HepG2 (cell line): ENCODE measurements at regions not wholly inside any gene's neighbourhood (a gene's known extent, or its start where the extent isn't known, plus 50 kb on each side); places are given as distances from the start of the nearest gene placed in this dataset.

Experiments
- ATAC-seq: fragments of 200-7000 bp; cut with Tn5 transposase; 3 replicates; pipeline ENCODE4 v1.9.1; 2020; ENCODE audit warnings: mild to moderate bottlenecking, moderate library complexity
- BruUV-seq: library from RNA; stranded (reverse); fragments of 400-500 nt; replicated peaks from 2 replicates; lab custom pipeline; 2021; lab: Mats Ljungman, UMichigan
- CTCF ChIA-PET: fragments of 300-600 bp; formaldehyde crosslinking; extraction: SDS; loops from one replicate; lab custom pipeline; 2021; ENCODE audit warnings: low total read pairs, inconsistent platforms, low intra/inter-chr PET ratio; lab: Yijun Ruan, JAX
- POLR2A ChIA-PET: fragments of 350-600 bp; sonication (Branson Sonifier 250); formaldehyde crosslinking; loops from one replicate; lab custom pipeline; 2020; ENCODE audit warnings: antibody characterized with exemption, inconsistent platforms; lab: Yijun Ruan, JAX
- DNase-seq: peaks from one replicate; pipeline ENCODE4 v3.0.0-alpha.2; 2015; ENCODE audit warnings: low spot score
- FAIRE-seq: peaks from 3 replicates; lab custom pipeline; 2011; peaks lifted over from hg19 to GRCh38; lab: Jason Lieb, UNC
- H2AFZ ChIP-seq: one replicate; pipeline ENCODE4 v1.6.1; 2011; ENCODE audit warnings: low read length, inconsistent platforms
- H3K27ac ChIP-seq: fragments of 300-600 bp; 3 replicates; pipeline ENCODE4 v1.8.0; 2011; ENCODE audit warnings: mixed run types, mild to moderate bottlenecking, mixed read lengths, low read length, inconsistent platforms; ENCODE audit not compliant: insufficient read depth; ENCODE audit errors: extremely low read length
- H3K27me3 ChIP-seq, 2 experiments: fragments of 200-600 bp in 1 of 2; 2 replicates in 1 of 2; 3 replicates in 1 of 2; pipeline versions ENCODE4 v1.6.0 to v1.8.0; 2011; ENCODE audit warnings: low read length in 2 of 2, mild to moderate bottlenecking in 2 of 2, moderate library complexity in 2 of 2, inconsistent platforms in 1 of 2; ENCODE audit not compliant: insufficient read depth in 2 of 2, control insufficient read depth in 1 of 2
- H3K36me3 ChIP-seq, 2 experiments: fragments of 200-600 bp in 1 of 2; replicated peaks in 1 of 2; 2 replicates in 1 of 2; 3 replicates in 1 of 2; pipeline versions ENCODE4 v1.5.1 to v1.8.0; 2011; ENCODE audit warnings: low read length in 2 of 2, inconsistent platforms in 1 of 2; ENCODE audit not compliant: insufficient read depth in 2 of 2, control insufficient read depth in 1 of 2
- H3K4me1 ChIP-seq: 2 replicates; pipeline ENCODE4 v1.5.1; 2012; ENCODE audit warnings: low read length, inconsistent platforms; ENCODE audit not compliant: insufficient read depth
- H3K4me2 ChIP-seq: 2 replicates; pipeline ENCODE4 v1.6.0; 2011; ENCODE audit warnings: low read depth, low read length, inconsistent platforms
- H3K4me3 ChIP-seq, 3 experiments: fragments of 200-600 bp in 1 of 3; sonication (generic), shearing (Covaris generic) in 1 of 3; replicated peaks in 1 of 3; 2 replicates each; pipeline ENCODE4 v1.5.1; 2011 to 2016; ENCODE audit warnings: low read length in 3 of 3, inconsistent platforms in 2 of 3, low read depth in 2 of 3, mild to moderate bottlenecking in 2 of 3, control low read depth in 1 of 3, mixed read lengths in 1 of 3; ENCODE audit not compliant: insufficient read depth in 1 of 3
- H3K79me2 ChIP-seq: one replicate; pipeline ENCODE4 v1.6.1; 2011; ENCODE audit warnings: low read length, inconsistent platforms; ENCODE audit not compliant: insufficient read depth
- H3K9ac ChIP-seq: 2 replicates; pipeline ENCODE4 v1.6.0; 2011; ENCODE audit warnings: mild to moderate bottlenecking, low read depth, low read length, inconsistent platforms; ENCODE audit not compliant: insufficient read depth
- H3K9me3 ChIP-seq: 2 replicates; pipeline ENCODE4 v1.5.1; 2012; ENCODE audit warnings: mild to moderate bottlenecking, low read length
- H4K20me1 ChIP-seq: 2 replicates; pipeline ENCODE4 v1.6.0; 2011; ENCODE audit warnings: inconsistent platforms, mild to moderate bottlenecking, low read length, moderate library complexity; ENCODE audit not compliant: insufficient read depth
- HMGA1 ChIP-seq: sonication (generic); formaldehyde crosslinking; conservative IDR thresholded peaks from 2 replicates; pipeline ENCODE4 v1.4.0; 2020; ENCODE audit warnings: missing genetic modification reagents
- KDM6A ChIP-seq: IDR thresholded peaks from 2 replicates; pipeline ENCODE4 v1.6.1; 2016; ENCODE audit warnings: low read depth
- SNAI1 ChIP-seq: sonication (generic); formaldehyde crosslinking; IDR thresholded peaks from 2 replicates; pipeline ENCODE4 v1.5.0; 2020; ENCODE audit warnings: mild to moderate bottlenecking, missing genetic modification reagents, borderline replicate concordance
- UBTF ChIP-seq: sonication (generic); formaldehyde crosslinking; IDR thresholded peaks from 2 replicates; pipeline ENCODE4 v1.4.0; 2020; ENCODE audit warnings: mild to moderate bottlenecking, missing genetic modification reagents
- ZNF18 ChIP-seq: sonication (generic); formaldehyde crosslinking; IDR thresholded peaks from 2 replicates; pipeline ENCODE4 v1.8.0; 2022; ENCODE audit warnings: mild to moderate bottlenecking, missing genetic modification reagents; ENCODE audit not compliant: insufficient replicate concordance
- ZNF24 ChIP-seq: fragments of 450-650 bp; IDR thresholded peaks from 2 replicates; pipeline ENCODE4 v1.6.1; 2017; ENCODE audit warnings: antibody characterized with exemption, mild to moderate bottlenecking
- ZNF30 ChIP-seq: sonication (generic); formaldehyde crosslinking; IDR thresholded peaks from 2 replicates; pipeline ENCODE4 v1.5.0; 2020; ENCODE audit warnings: mild to moderate bottlenecking, missing genetic modification reagents
- ZSCAN25 ChIP-seq: sonication (generic); formaldehyde crosslinking; IDR thresholded peaks from 2 replicates; pipeline ENCODE4 v1.8.0; 2022; ENCODE audit warnings: mild to moderate bottlenecking, missing genetic modification reagents
- WGBS: methylation state at CpG from one replicate; pipeline ENCODE4 v1.1.6; 2017; ENCODE audit warnings: low lambda C conversion rate; 5-methylcytosine and 5-hydroxymethylcytosine counted together
- in situ Hi-C: cut with HindIII; loops from 2 replicates; pipeline ENCODE4 v1.10.0; 2017; ENCODE audit warnings: low pct_unique_long_range_greater_than_20kb; ENCODE audit not compliant: extremely low pct_ligation_motif_present
- intact Hi-C: fragments of 100-400 bp; cut with micrococcal nuclease; formaldehyde crosslinking; loops from one replicate; pipeline ENCODE4 v1.10.0; 2022; ENCODE audit not compliant: unreplicated experiment
- TF ChIP-seq, protein P1 (sequence below): sonication (generic); formaldehyde crosslinking; IDR thresholded peaks from 2 replicates; pipeline ENCODE4 v1.4.0; 2020; ENCODE audit warnings: low read depth, missing genetic modification reagents

DNA sequence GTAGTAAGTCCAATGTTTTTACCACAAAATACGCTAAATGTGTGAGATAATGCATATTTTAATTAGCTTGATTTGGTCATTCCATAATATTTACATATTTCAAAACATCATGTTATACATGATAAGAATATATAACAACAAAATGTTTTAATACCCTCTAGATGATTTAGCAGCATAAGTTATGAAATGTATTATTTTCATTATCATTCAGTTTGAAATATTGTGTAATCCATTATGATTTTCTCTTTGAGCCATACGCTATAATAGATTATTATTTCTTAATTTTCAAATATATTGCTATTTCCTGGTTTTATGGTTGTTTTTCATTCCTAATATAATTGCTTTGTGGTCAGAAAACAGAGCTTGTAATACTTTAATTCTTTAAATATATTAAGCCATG, 163.3 kb upstream of the KCNQ5 start (continued):
- TF ChIP-seq, protein P1, sequence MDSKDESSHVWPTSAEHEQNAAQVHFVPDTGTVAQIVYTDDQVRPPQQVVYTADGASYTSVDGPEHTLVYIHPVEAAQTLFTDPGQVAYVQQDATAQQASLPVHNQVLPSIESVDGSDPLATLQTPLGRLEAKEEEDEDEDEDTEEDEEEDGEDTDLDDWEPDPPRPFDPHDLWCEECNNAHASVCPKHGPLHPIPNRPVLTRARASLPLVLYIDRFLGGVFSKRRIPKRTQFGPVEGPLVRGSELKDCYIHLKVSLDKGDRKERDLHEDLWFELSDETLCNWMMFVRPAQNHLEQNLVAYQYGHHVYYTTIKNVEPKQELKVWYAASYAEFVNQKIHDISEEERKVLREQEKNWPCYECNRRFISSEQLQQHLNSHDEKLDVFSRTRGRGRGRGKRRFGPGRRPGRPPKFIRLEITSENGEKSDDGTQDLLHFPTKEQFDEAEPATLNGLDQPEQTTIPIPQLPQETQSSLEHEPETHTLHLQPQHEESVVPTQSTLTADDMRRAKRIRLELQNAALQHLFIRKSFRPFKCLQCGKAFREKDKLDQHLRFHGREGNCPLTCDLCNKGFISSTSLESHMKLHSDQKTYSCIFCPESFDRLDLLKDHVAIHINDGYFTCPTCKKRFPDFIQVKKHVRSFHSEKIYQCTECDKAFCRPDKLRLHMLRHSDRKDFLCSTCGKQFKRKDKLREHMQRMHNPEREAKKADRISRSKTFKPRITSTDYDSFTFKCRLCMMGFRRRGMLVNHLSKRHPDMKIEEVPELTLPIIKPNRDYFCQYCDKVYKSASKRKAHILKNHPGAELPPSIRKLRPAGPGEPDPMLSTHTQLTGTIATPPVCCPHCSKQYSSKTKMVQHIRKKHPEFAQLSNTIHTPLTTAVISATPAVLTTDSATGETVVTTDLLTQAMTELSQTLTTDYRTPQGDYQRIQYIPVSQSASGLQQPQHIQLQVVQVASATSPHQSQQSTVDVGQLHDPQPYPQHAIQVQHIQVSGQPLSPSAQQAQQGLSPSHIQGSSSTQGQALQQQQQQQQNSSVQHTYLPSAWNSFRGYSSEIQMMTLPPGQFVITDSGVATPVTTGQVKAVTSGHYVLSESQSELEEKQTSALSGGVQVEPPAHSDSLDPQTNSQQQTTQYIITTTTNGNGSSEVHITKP (CRISPR knock-in tag): no peak
- TF ChIP-seq UBTF (CRISPR knock-in tag) (no peak), ZNF18 (CRISPR knock-in tag) (no peak), HMGA1 (CRISPR knock-in tag) (no peak)
- TF ChIP-seq, all 625 proteins: peak for 0

GRCh38 chr6:72461144-72461543, 160.7 kb upstream of the KCNQ5 start:
- Histone ChIP-seq H3K36me3 (no peaks in the 10 kb centered on the region), H3K79me2 (no peaks in the 10 kb centered on the region), H2AFZ (no peak overlapping the region), H3K27me3 (no peaks in the 10 kb centered on the region), H4K20me1 (no peaks in the 10 kb centered on the region), H3K27ac (no peak overlapping the region), H3K9ac (no peak overlapping the region), H3K9me3 (no peaks in the 10 kb centered on the region), H3K4me2 (no peak overlapping the region), H3K4me3 (no peak overlapping the region), H3K4me1 (no peaks in the 10 kb centered on the region)
- CTCF ChIA-PET: interaction anchor here (0.6 kb wide), 1 partner anchor 50 kb away, joined by 3 read pairs; no protein-coding TSS in a partner anchor
- FAIRE-seq (no peak), ATAC-seq (no peak)
- in situ Hi-C loops: no loop called here
- no TSS peak for BruUV-seq
- POLR2A ChIA-PET: no interaction called here
- intact Hi-C loops: no loop called here
- WGBS: 8% methylated on average over 1 of the region's 1 CpG
- TF ChIP-seq ZSCAN25 (CRISPR knock-in tag) (no peak), ZNF24 (no peak), SNAI1 (CRISPR knock-in tag) (no peak), ZNF30 (no peak), KDM6A (CRISPR knock-in tag) (no peak)
- TF ChIP-seq, all 625 proteins: peak for 0
- no peak for DNase-seq
